ENCODE measurements at regions not wholly inside any gene's neighbourhood (a gene's known extent, or its start where the extent isn't known, plus 50 kb on each side); places are given as distances from the start of the nearest gene placed in this dataset.

DNA sequence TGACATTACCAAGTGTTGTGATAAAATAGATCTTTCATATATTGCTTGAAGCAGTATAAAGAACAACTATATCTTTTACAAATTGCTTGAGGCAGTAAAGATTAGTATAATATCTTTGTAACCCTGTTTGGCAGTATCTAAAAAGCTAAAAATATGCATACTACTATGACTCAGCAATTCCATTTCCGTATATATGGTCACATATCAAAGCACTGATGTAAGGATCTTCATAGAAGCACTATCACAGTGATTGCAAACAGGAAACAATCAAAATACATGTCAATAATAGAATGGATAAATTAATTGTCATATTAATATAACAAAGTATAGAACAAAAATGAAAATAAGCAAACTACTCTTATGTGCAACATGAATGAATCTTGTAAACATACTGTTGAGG, 158.4 kb upstream of the IGF1 start:
- no peaks in the 10 kb centered on the region for H3K36me3 Mint-ChIP-seq (ENCODE audit: low read depth)
- peaks cover 4% of the 10 kb centered on the region for H3K27me3 Mint-ChIP-seq
- POLR2A ChIA-PET, result no interaction called here
- ATAC-seq (ENCODE audit: low read depth) (no peak), DNase-seq (no peak)
- H3K4me1 Mint-ChIP-seq, result no peaks in the 10 kb centered on the region
- TF ChIP-seq, protein P1, sequence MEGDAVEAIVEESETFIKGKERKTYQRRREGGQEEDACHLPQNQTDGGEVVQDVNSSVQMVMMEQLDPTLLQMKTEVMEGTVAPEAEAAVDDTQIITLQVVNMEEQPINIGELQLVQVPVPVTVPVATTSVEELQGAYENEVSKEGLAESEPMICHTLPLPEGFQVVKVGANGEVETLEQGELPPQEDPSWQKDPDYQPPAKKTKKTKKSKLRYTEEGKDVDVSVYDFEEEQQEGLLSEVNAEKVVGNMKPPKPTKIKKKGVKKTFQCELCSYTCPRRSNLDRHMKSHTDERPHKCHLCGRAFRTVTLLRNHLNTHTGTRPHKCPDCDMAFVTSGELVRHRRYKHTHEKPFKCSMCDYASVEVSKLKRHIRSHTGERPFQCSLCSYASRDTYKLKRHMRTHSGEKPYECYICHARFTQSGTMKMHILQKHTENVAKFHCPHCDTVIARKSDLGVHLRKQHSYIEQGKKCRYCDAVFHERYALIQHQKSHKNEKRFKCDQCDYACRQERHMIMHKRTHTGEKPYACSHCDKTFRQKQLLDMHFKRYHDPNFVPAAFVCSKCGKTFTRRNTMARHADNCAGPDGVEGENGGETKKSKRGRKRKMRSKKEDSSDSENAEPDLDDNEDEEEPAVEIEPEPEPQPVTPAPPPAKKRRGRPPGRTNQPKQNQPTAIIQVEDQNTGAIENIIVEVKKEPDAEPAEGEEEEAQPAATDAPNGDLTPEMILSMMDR (IDR thresholded peaks at IDR 0.05), result no peak
- CTCF ChIA-PET, result no interaction called here
- intact Hi-C loops (cut with micrococcal nuclease), result no loop called here
- no peak overlapping the region for H3K27ac Mint-ChIP-seq
- no peak overlapping the region for H3K4me3 Mint-ChIP-seq
- H3K9me3 Mint-ChIP-seq, result peaks cover 5% of the 10 kb centered on the region

- ATAC-seq (ENCODE audit: low read depth) (no peak), DNase-seq (no peak)
- intact Hi-C loops (cut with micrococcal nuclease), result no loop called here
- ChIA-PET CTCF (no interaction called here), POLR2A (no interaction called here)
- Mint-ChIP-seq H3K4me3 (no peak overlapping the region), H3K27ac (no peak overlapping the region), H3K4me1 (no peaks in the 10 kb centered on the region), H3K36me3 (ENCODE audit: low read depth) (no peaks in the 10 kb centered on the region), H3K9me3 (no peaks in the 10 kb centered on the region), H3K27me3 (peaks cover 4% of the 10 kb centered on the region)
- TF ChIP-seq, protein P1 (IDR thresholded peaks at IDR 0.05), result no peak
Measured at GRCh38 chr12:102633981-102634605, 153.7 kb upstream of the IGF1 start.

DNA sequence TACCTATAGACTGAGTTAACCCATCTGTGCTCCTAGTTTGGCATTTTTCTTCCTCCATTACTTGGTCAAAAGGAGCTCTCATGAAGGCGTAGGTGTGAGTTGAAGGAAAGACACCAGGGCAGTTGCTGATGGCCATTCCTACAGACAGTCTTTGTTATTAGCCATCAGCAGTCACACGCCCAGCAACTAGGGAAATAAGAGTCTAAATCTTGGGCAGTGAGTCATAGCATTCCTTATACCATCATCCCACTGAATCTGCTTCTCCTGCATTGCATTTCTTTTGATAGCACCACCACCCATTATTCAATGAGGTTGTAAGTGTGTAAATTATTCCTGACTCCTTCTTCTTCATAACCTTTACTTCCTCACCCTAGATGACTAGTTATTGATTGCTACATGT, 150.9 kb upstream of the IGF1 start:
- Mint-ChIP-seq H3K27ac (no peak overlapping the region), H3K4me3 (no peak overlapping the region), H3K27me3 (peaks cover under 1% of the 10 kb centered on the region), H3K4me1 (no peaks in the 10 kb centered on the region), H3K36me3 (ENCODE audit: low read depth) (no peaks in the 10 kb centered on the region), H3K9me3 (peaks cover 11% of the 10 kb centered on the region)
- intact Hi-C loops (cut with micrococcal nuclease), result no loop called here
- TF ChIP-seq, protein P1 (IDR thresholded peaks at IDR 0.05), result no peak
- ATAC-seq (ENCODE audit: low read depth) (no peak), DNase-seq (no peak)
- CTCF ChIA-PET, result no interaction called here
- POLR2A ChIA-PET, result no interaction called here

- peaks cover 11% of the 10 kb centered on the region for H3K9me3 Mint-ChIP-seq
- H3K27ac Mint-ChIP-seq, result no peak overlapping the region
- ChIA-PET POLR2A (no interaction called here), CTCF (no interaction called here)
- TF ChIP-seq, protein P1 (IDR thresholded peaks at IDR 0.05), result no peak
- H3K36me3 Mint-ChIP-seq (ENCODE audit: low read depth), result no peaks in the 10 kb centered on the region
- no peaks in the 10 kb centered on the region for H3K27me3 Mint-ChIP-seq
- no peak overlapping the region for H3K4me3 Mint-ChIP-seq
- no peaks in the 10 kb centered on the region for H3K4me1 Mint-ChIP-seq
- ATAC-seq (ENCODE audit: low read depth), result no peak
- DNase-seq, result no peak
- intact Hi-C loops (cut with micrococcal nuclease), result no loop called here
Measured at GRCh38 chr12:102629262-102629888, 149.0 kb upstream of the IGF1 start.

DNA sequence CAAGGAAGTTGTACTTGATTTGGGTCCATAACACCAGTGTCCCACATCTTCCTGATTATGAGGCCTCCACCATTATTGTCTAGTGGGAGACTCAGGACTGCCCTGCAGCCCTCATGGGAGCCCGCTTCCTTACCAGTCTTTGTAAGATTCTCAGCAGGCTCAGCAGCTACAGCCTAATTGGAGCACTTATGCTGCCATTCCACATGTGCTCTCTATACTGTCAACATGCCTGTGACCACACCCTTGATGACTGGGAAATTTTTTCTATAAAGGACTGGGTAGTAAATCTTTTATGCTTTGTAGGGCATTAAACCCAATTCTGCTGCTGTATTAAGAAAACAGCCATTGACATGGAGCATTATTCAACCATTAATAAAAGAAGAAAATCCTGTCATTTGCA, 145.5 kb upstream of the IGF1 start:
- H3K4me3 Mint-ChIP-seq, result no peak overlapping the region
- POLR2A ChIA-PET, result no interaction called here
- intact Hi-C loops (cut with micrococcal nuclease), result no loop called here
- H3K9me3 Mint-ChIP-seq, result peaks cover 11% of the 10 kb centered on the region
- no peak overlapping the region for H3K27ac Mint-ChIP-seq
- CTCF ChIA-PET, result no interaction called here
- TF ChIP-seq, protein P1 (IDR thresholded peaks at IDR 0.05), result no peak
- H3K4me1 Mint-ChIP-seq, result no peaks in the 10 kb centered on the region
- no peaks in the 10 kb centered on the region for H3K36me3 Mint-ChIP-seq (ENCODE audit: low read depth)
- H3K27me3 Mint-ChIP-seq, result no peaks in the 10 kb centered on the region
- no peak for ATAC-seq (ENCODE audit: low read depth)
- DNase-seq, result no peak
